ENCODE measurements at regions not wholly inside any gene's neighbourhood (a gene's known extent, or its start where the extent isn't known, plus 50 kb on each side); places are given as distances from the start of the nearest gene placed in this dataset.
"Not testable (repeated sequence)": the region's sequence is repeated elsewhere in the genome, so short reads cannot be mapped to it uniquely, and the experiment has no call there.

DNA sequence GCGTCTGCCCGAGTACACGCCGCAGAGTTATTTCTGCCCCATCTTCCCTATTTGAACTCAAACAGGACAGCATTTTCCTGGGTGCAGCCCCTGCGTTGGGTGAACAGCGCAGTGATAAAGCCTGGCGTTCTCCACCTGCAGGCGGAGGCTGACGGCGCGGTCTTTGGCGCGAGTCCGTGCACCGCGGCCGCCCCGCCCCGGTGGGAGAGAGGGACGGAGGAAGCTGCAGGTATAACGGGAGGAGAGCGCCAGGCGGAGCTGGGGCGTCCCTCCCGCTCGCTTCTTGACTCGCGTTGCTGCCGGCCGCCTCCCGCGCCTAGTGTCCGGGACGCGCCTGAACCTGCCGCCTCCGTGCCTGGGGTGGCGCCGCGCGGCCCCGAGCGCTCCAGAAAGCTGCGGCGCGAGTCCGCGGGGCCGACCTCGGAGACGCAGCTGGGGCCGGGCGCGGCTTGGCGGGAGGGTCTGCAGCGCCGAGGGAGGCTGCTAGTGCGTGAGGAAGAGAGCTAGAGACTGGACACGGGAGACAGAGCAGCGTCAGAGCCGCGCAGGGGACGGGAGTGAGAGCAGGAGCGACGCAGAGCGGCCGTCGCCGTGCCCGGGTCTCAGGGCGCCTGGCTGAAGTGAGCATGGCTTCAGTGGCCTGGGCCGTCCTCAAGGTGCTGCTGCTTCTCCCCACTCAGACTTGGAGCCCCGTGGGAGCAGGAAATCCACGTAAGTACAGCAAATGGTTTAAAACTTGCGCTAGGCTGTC is 140.7 kb downstream of the SPATA31A7 start:
- H3K27me3 ChIP-seq (ENCODE audit: control insufficient read depth, insufficient read depth, low read length); H3K9ac ChIP-seq (ENCODE audit: low read depth, low read length); H3K36me3 ChIP-seq (ENCODE audit: control insufficient read depth, insufficient read depth, low read length); H3K27ac ChIP-seq (ENCODE audit: low read depth, low read length); H3K4me1 ChIP-seq (ENCODE audit: control insufficient read depth, insufficient read depth, low read length); H3K9me3 ChIP-seq (ENCODE audit: control insufficient read depth, insufficient read depth, low read length): not testable (repeated sequence)
- H3K4me3 ChIP-seq (ENCODE audit: low read depth, low read length) = peak overlapping the region; percentile 51; the same call in 1 of the 2 replicates

DNA sequence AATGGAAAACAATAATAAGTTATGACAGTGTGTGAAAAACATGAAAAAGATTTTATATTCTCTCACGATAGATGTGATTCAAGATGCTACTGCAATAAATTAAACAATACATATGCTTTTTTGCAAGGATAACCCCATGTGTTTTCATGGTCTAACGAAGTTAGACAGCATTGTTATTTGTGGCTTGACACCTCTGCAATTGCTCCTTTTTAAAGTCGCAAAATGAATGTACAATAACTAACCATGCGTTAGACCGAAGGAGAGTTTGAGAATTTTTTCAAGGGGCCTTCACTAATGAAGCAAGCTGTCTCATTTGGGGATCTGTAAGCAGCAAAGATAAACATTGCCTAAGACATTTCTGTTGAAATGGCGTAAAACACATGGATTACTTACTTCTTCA is 167.1 kb downstream of the SPATA31A7 start:
- not testable (repeated sequence) for H3K27ac ChIP-seq (ENCODE audit: low read depth, low read length); H3K27me3 ChIP-seq (ENCODE audit: control insufficient read depth, insufficient read depth, low read length); H3K4me3 ChIP-seq (ENCODE audit: low read depth, low read length); H3K4me1 ChIP-seq (ENCODE audit: control insufficient read depth, insufficient read depth, low read length); H3K36me3 ChIP-seq (ENCODE audit: control insufficient read depth, insufficient read depth, low read length); H3K9me3 ChIP-seq (ENCODE audit: control insufficient read depth, insufficient read depth, low read length); H3K9ac ChIP-seq (ENCODE audit: low read depth, low read length)

DNA sequence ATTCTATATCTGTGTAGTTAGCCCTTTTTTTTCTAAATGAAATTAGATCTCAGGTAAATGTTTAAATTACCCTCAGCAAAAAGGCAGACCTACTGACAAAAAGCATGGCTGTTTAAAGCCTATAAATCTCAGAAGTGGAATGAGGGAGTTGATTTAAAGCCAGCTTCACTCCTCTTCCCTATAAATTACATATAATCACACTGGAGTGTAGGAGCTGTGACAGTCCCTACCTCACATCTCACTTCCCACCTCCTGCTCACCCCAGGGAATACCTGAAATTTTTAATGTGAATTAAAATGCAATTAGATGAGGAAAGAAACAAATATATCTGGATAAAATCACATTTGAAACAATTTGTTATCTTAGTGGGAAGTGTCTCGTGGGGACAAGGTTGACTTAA is 184.6 kb downstream of the SPATA31A7 start:
- not testable (repeated sequence) for H3K9ac ChIP-seq (ENCODE audit: low read depth, low read length); H3K27me3 ChIP-seq (ENCODE audit: control insufficient read depth, insufficient read depth, low read length); H3K4me3 ChIP-seq (ENCODE audit: low read depth, low read length); H3K36me3 ChIP-seq (ENCODE audit: control insufficient read depth, insufficient read depth, low read length); H3K9me3 ChIP-seq (ENCODE audit: control insufficient read depth, insufficient read depth, low read length); H3K4me1 ChIP-seq (ENCODE audit: control insufficient read depth, insufficient read depth, low read length); H3K27ac ChIP-seq (ENCODE audit: low read depth, low read length)

DNA sequence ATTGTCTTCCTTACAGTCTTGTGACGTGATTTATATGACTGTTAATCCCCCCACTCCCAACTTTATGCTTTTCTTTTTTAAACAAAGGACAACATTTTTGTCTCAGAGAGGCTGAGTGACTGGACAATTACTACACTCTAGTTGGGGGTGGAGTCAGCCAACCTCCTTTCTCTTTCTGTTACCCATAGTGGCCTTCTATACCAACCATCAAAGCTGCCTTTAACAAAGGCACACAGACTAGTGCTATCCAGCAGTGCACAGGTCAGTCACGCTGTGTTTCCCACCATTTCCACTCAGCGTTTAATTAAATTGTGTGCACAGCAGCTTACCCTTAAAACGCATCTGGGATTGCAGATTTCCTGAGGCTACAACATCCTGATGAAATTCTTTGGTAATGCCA is 186.3 kb downstream of the SPATA31A7 start:
- H3K4me3 ChIP-seq (ENCODE audit: low read depth, low read length); H3K9me3 ChIP-seq (ENCODE audit: control insufficient read depth, insufficient read depth, low read length); H3K27me3 ChIP-seq (ENCODE audit: control insufficient read depth, insufficient read depth, low read length); H3K27ac ChIP-seq (ENCODE audit: low read depth, low read length); H3K9ac ChIP-seq (ENCODE audit: low read depth, low read length); H3K36me3 ChIP-seq (ENCODE audit: control insufficient read depth, insufficient read depth, low read length); H3K4me1 ChIP-seq (ENCODE audit: control insufficient read depth, insufficient read depth, low read length): not testable (repeated sequence)

DNA sequence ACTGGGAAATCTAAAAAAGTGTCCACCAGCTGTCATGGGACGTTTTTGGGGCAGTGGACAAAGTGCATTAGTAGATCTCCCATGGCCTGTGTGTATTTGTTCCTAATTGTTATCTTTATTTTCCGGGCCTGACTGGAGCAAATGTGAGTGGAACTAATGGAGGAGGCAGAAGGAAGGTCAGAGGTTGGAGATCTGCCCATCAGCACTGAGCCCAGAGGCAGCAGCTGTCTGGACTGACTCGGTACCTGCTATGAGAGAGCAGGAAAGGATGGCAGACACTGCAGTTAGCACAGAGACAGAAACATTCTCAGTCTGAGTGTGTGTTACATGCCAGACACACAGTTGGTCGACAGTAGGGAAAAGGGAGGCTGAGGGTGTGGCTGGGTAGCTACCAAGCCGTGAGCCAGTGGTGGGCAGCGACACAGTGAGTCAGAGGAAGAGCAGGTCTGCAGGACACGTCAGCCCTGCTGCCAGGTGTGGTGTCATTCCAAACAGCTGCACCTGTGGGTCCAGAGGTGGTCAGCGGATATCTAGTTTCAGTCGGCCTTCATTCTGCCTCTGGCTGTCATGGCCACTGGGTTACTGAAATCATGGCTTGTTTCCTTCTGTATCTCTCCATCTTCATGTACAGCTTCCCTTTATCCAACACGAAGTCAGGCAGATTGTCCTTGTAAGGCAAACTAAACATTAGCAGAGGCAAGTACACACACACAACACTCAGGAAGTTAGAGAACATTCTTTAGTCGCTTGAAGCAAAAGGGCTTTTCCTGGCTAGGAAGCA is 196.4 kb downstream of the SPATA31A7 start:
- H3K9ac ChIP-seq (ENCODE audit: low read depth, low read length); H3K27me3 ChIP-seq (ENCODE audit: control insufficient read depth, insufficient read depth, low read length); H3K27ac ChIP-seq (ENCODE audit: low read depth, low read length); H3K36me3 ChIP-seq (ENCODE audit: control insufficient read depth, insufficient read depth, low read length); H3K9me3 ChIP-seq (ENCODE audit: control insufficient read depth, insufficient read depth, low read length); H3K4me1 ChIP-seq (ENCODE audit: control insufficient read depth, insufficient read depth, low read length); H3K4me3 ChIP-seq (ENCODE audit: low read depth, low read length): not testable (repeated sequence)

DNA sequence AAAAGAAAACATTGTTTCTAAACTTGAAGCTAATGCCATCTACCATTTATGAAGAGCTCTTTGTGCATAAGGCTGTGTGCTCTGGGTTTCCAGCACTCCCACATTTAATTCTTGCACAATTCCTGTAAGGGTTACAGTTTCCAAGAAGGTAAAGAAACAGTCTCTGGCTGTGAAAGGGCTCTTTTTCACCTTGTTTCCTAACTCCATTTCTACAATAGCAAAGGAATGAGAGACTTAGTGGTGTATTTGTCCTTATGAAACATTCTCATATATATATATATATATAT is 196.9 kb downstream of the SPATA31A7 start:
- not testable (repeated sequence) for H3K9me3 ChIP-seq (ENCODE audit: control insufficient read depth, insufficient read depth, low read length); H3K4me3 ChIP-seq (ENCODE audit: low read depth, low read length); H3K27me3 ChIP-seq (ENCODE audit: control insufficient read depth, insufficient read depth, low read length); H3K4me1 ChIP-seq (ENCODE audit: control insufficient read depth, insufficient read depth, low read length); H3K36me3 ChIP-seq (ENCODE audit: control insufficient read depth, insufficient read depth, low read length); H3K9ac ChIP-seq (ENCODE audit: low read depth, low read length); H3K27ac ChIP-seq (ENCODE audit: low read depth, low read length)

DNA sequence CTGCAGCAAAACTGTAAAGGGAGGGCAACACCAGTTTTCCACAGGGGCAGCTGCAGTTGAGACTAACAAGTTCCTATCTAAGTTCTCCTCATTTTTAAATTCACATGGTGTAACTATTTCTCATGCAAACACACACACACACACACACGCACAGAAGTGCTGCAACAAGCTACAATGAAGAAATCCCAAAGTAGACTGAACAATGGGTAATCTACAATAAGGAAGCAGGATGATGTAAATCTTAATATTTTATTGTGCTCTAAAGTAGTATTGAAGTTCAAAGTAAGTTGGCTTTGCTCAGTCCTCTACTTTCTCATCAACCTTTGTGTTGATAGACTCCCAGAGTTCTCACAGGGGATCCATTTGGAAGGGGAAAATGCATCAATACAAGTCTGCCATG is 212.9 kb downstream of the SPATA31A7 start:
- H3K9me3 ChIP-seq (ENCODE audit: control insufficient read depth, insufficient read depth, low read length); H3K4me1 ChIP-seq (ENCODE audit: control insufficient read depth, insufficient read depth, low read length); H3K27ac ChIP-seq (ENCODE audit: low read depth, low read length); H3K9ac ChIP-seq (ENCODE audit: low read depth, low read length); H3K4me3 ChIP-seq (ENCODE audit: low read depth, low read length); H3K36me3 ChIP-seq (ENCODE audit: control insufficient read depth, insufficient read depth, low read length); H3K27me3 ChIP-seq (ENCODE audit: control insufficient read depth, insufficient read depth, low read length): not testable (repeated sequence)

DNA sequence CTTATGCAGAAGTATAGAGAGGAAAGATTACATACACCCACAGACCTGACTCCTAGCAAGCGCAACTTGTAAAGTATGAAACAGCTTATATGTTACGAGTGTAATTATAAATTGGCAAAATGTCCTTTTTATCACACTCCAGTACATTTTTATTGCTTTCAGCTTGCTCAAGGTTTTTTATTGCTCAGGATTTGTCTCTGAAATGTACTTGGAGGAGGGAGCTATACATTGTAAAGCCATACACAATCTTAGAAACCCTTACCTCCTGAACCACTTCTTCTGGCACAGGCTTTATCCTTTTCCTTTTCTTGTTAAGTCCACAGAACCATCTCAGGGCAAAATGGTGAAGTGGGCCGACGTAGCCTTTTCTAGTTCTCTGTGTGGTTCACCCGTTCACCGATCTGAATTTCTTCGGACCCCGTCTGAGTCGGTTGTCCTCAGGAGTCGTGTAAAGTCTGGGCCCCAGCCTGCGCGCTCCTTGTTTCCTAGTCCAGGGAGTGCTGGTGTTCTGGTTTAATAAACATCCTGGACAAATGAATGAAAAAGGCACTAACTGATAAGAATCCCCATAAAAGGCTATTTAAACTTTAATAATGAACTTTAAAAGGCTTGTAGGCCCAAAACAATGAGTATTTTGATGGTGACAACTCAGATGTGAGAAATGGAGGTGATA is 222.2 kb downstream of the SPATA31A7 start:
- not testable (repeated sequence) for H3K9me3 ChIP-seq (ENCODE audit: control insufficient read depth, insufficient read depth, low read length); H3K9ac ChIP-seq (ENCODE audit: low read depth, low read length); H3K27ac ChIP-seq (ENCODE audit: low read depth, low read length); H3K27me3 ChIP-seq (ENCODE audit: control insufficient read depth, insufficient read depth, low read length); H3K4me3 ChIP-seq (ENCODE audit: low read depth, low read length); H3K4me1 ChIP-seq (ENCODE audit: control insufficient read depth, insufficient read depth, low read length); H3K36me3 ChIP-seq (ENCODE audit: control insufficient read depth, insufficient read depth, low read length)

DNA sequence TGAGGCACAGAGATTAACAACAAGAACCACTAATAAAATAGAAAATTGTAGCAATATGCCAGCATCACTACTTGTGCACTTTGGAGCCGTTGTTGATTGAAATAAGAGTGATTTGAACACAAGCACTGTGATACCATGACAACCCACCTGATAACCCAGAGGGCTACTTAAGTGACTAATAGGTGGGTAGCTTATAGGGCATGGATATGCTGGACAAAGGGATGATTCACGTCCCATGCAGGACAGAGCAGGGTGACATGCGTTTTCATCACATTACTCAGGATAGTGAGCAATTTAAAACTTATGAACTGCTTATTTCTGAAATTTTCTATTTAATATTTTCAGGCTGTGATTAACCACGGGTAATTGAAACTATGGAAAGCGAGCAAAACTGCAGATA is 222.9 kb downstream of the SPATA31A7 start:
- H3K27ac ChIP-seq (ENCODE audit: low read depth, low read length); H3K9ac ChIP-seq (ENCODE audit: low read depth, low read length); H3K36me3 ChIP-seq (ENCODE audit: control insufficient read depth, insufficient read depth, low read length); H3K4me1 ChIP-seq (ENCODE audit: control insufficient read depth, insufficient read depth, low read length); H3K4me3 ChIP-seq (ENCODE audit: low read depth, low read length); H3K9me3 ChIP-seq (ENCODE audit: control insufficient read depth, insufficient read depth, low read length); H3K27me3 ChIP-seq (ENCODE audit: control insufficient read depth, insufficient read depth, low read length): not testable (repeated sequence)

DNA sequence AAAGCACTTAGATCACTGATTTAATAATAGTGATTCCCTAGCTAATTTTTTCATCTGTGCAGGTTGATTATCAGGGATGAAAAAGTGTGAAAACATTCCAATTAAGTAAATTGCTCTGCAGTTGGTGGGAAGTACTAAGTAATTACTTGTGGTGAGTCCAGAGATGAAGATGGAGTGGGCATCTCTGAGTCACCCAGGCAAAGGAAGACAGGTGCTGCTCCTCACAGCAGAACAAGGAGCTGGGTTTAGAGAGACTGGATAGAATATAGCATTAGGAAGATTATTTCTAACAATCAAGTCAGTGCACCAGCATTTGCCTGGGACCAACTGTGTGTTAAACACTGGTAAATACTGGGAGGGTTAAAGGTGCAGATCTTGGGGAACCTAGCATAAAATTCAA is 228.3 kb downstream of the SPATA31A7 start:
- H3K9ac ChIP-seq (ENCODE audit: low read depth, low read length); H3K4me1 ChIP-seq (ENCODE audit: control insufficient read depth, insufficient read depth, low read length); H3K36me3 ChIP-seq (ENCODE audit: control insufficient read depth, insufficient read depth, low read length); H3K27ac ChIP-seq (ENCODE audit: low read depth, low read length); H3K4me3 ChIP-seq (ENCODE audit: low read depth, low read length); H3K9me3 ChIP-seq (ENCODE audit: control insufficient read depth, insufficient read depth, low read length); H3K27me3 ChIP-seq (ENCODE audit: control insufficient read depth, insufficient read depth, low read length): not testable (repeated sequence)

DNA sequence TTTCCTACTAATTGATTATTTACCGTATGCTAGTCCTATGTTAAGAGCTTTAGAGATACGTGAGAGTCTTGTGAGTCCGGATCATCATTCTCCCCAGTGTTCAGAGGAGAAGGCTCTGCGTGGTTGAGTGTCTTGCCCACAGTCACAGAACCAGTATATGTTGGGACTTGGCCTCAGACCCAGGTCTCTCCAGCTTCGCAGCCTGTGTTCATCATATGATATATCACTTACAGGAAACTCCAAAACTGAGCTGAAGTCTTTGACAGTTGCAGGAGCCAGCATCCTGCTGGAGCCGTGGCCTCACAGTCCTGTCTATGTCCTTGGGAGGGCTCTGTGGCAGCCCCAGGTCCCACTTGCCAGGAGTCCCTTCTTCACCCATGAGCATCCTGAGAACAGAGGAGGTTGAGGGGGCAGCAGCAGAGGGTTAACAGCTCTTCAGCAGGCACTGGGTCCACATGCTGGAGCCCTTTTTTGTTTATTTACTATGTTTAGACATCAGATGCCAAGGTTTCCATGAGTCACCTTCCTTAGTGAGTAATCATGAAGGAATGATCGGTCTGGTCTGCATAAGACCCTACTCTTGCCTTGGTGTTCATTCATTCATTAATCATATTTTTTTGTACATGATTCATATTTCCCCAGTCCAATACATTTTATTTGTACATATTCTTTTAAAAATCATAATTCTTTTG is 230.6 kb downstream of the SPATA31A7 start:
- H3K27me3 ChIP-seq (ENCODE audit: control insufficient read depth, insufficient read depth, low read length); H3K4me1 ChIP-seq (ENCODE audit: control insufficient read depth, insufficient read depth, low read length); H3K9me3 ChIP-seq (ENCODE audit: control insufficient read depth, insufficient read depth, low read length); H3K9ac ChIP-seq (ENCODE audit: low read depth, low read length); H3K36me3 ChIP-seq (ENCODE audit: control insufficient read depth, insufficient read depth, low read length); H3K27ac ChIP-seq (ENCODE audit: low read depth, low read length); H3K4me3 ChIP-seq (ENCODE audit: low read depth, low read length): not testable (repeated sequence)
